Common myeloid progenitor, CD34-positive (primary cell): ENCODE measurements at regions not wholly inside any gene's neighbourhood (a gene's known extent, or its start where the extent isn't known, plus 50 kb on each side); places are given as distances from the start of the nearest gene placed in this dataset.
"Not testable (repeated sequence)": the region's sequence is repeated elsewhere in the genome, so short reads cannot be mapped to it uniquely, and the experiment has no call there.

Source experiments
- CTCF ChIA-PET: fragments of 350-600 bp; sonication (Branson Sonifier 250); formaldehyde crosslinking; loops from one replicate; lab custom pipeline; 2021; ENCODE audit warnings: antibody characterized with exemption; lab: Charles Lee
- POLR2A ChIA-PET: fragments of 350-600 bp; sonication (Branson Sonifier 250); formaldehyde crosslinking; loops from one replicate; lab custom pipeline; 2021; ENCODE audit warnings: antibody characterized with exemption; lab: Charles Lee
- DNase-seq, 3 donors: peaks; one replicate each; pipeline versions ENCODE4 v3.0.0 to v3.0.0-alpha.2; 2013
- H3K27ac ChIP-seq, 2 experiments: 1 replicate in 1 of 2; 2 replicates in 1 of 2; pipeline ENCODE4 v1.7.0; 2013; ENCODE audit warnings: inconsistent platforms in 2 of 2, low read length in 2 of 2, mild to moderate bottlenecking in 2 of 2, low read depth in 1 of 2, moderate library complexity in 1 of 2; ENCODE audit not compliant: severe bottlenecking in 2 of 2, insufficient read depth in 1 of 2, poor library complexity in 1 of 2
- H3K27me3 ChIP-seq, 5 experiments: replicated peaks in 2 of 5; 1 replicate in 3 of 5; 2 replicates in 2 of 5; pipeline versions ENCODE4 v1.6.1 to v1.7.0; 2013; ENCODE audit warnings: low read length in 4 of 5, mild to moderate bottlenecking in 2 of 5, moderate library complexity in 2 of 5, inconsistent platforms in 1 of 5; ENCODE audit not compliant: insufficient read depth in 5 of 5, control insufficient read depth in 4 of 5
- H3K36me3 ChIP-seq, 4 experiments: 1 replicate in 2 of 4; 2 replicates in 2 of 4; pipeline versions ENCODE4 v1.6.1 to v1.7.0; 2013; ENCODE audit warnings: low read length in 3 of 4, control low read depth in 1 of 4, mild to moderate bottlenecking in 1 of 4; ENCODE audit not compliant: control insufficient read depth in 4 of 4, insufficient read depth in 4 of 4
- H3K4me1 ChIP-seq, 4 experiments: 1 replicate in 3 of 4; 2 replicates in 1 of 4; pipeline versions ENCODE4 v1.6.1 to v1.7.1; 2013; ENCODE audit warnings: low read length in 3 of 4, mild to moderate bottlenecking in 3 of 4, control low read depth in 1 of 4, inconsistent platforms in 1 of 4, moderate library complexity in 1 of 4; ENCODE audit not compliant: control insufficient read depth in 4 of 4, insufficient read depth in 4 of 4; ENCODE audit errors: control extremely low read depth in 1 of 4
- H3K4me3 ChIP-seq, 7 experiments: 1 replicate in 4 of 7; 2 replicates in 3 of 7; pipeline versions ENCODE4 v1.5.1 to v1.7.0; 2013; ENCODE audit warnings: mild to moderate bottlenecking in 7 of 7, low read length in 6 of 7, moderate library complexity in 6 of 7, inconsistent platforms in 2 of 7, low read depth in 2 of 7, control low read depth in 1 of 7; ENCODE audit not compliant: insufficient read depth in 4 of 7, control insufficient read depth in 1 of 7; ENCODE audit errors: extremely low read depth in 1 of 7
- H3K9me3 ChIP-seq, 5 experiments: 1 replicate in 4 of 5; 2 replicates in 1 of 5; pipeline versions ENCODE4 v1.6.1 to v1.7.1; 2013; ENCODE audit warnings: low read length in 4 of 5, mild to moderate bottlenecking in 2 of 5, inconsistent platforms in 1 of 5, low read depth in 1 of 5, moderate library complexity in 1 of 5; ENCODE audit not compliant: control insufficient read depth in 4 of 5, insufficient read depth in 2 of 5; ENCODE audit errors: control extremely low read depth in 1 of 5
- WGBS: methylation state at CpG from one replicate; pipeline ENCODE4 v1.1.5; 2013; ENCODE audit not compliant: insufficient coverage; 5-methylcytosine and 5-hydroxymethylcytosine counted together

DNA sequence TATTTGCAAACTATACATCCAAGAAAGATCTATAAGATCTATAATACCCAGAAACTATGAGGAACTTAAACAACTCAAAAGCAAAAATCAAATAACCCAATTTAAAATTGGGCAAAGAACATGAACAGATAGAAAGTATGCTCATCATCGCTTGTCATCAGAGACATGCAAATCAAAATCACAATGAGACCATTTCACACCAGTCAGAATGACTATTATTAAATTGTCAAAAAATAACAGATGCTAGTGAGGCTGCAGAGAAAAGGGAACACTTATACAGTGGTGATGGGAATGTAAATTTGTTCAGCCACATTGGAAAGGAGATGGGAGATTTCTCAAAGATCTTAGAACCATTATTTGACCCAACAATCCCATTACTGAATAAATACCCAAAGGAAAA lies 1451.7 kb upstream of the ADGRL3 start:
- Histone ChIP-seq H3K27me3 (no peaks in the 10 kb centered on the region), H3K9me3 (peaks cover 0 to 2% (median 0%) of the 10 kb centered on the region in 5 experiments), H3K36me3 (no peaks in the 10 kb centered on the region), H3K4me1 (no peaks in the 10 kb centered on the region), H3K4me3 (no peak overlapping the region), H3K27ac (no peak overlapping the region)
- CTCF ChIA-PET: no interaction called here
- DNase-seq: no peak
- POLR2A ChIA-PET: no interaction called here
- WGBS: no CpG with 5 or more reads among the region's 1 CpG

DNA sequence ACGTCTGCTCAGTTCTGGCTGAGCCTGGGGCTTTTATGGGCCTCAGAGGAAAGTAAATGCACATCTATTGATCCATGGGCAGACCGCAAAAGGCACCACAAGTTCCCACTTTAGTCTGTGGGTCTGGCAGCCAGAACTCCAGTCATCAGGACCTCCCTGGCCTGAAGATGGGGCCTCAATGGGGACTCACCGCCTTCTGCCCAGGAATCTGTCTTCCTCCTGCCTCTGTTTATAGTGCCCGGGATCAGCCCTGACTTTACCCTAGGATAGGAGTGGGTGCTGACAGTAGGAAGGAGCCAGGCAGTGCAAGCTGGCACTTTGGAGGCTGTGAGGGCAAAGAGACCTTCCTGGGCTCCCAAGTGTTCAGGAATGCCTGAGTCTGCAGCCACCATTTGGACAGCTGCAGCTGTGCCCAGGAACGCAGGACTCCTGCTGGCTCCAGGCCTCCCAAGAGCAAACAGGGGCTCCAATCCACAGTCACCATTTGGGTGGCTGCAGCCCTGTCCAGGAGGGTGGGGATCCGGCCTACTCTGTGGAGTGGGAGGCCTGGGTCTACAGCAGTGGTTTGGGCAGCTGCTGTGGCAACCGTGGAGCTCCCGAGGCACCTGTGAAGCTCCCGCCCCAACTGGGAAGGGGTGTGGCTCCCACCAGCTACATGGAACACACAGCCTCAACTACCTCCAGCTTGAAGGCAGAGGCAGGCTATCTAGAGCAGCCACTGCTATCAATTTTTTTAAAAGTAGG lies 1440.9 kb upstream of the ADGRL3 start:
- no peaks in the 10 kb centered on the region for H3K27me3 ChIP-seq
- no peaks in the 10 kb centered on the region for H3K36me3 ChIP-seq
- ChIA-PET CTCF (interaction anchor here (0.6 kb wide), 1 partner anchor 479 kb away, joined by 3 read pairs; no protein-coding TSS in a partner anchor), POLR2A (no interaction called here)
- no peaks in the 10 kb centered on the region for H3K4me1 ChIP-seq
- H3K9me3 ChIP-seq: peaks cover 0 to 10% (median 8%) of the 10 kb centered on the region in 5 experiments
- no peak for DNase-seq
- 94% methylated on average over 8 of the region's 9 CpGs for WGBS
- no peak overlapping the region for H3K4me3 ChIP-seq
- no peak overlapping the region for H3K27ac ChIP-seq

- no CpG with 5 or more reads among the region's 4 CpGs for WGBS
- Histone ChIP-seq H3K36me3 (no peaks in the 10 kb centered on the region), H3K4me1 (no peaks in the 10 kb centered on the region), H3K9me3 (peaks cover 1 to 10% (median 8%) of the 10 kb centered on the region in 5 experiments), H3K27ac (no peak overlapping the region), H3K27me3 (no peaks in the 10 kb centered on the region), H3K4me3 (no peak overlapping the region)
- no peak for DNase-seq
- CTCF ChIA-PET: no interaction called here
- POLR2A ChIA-PET: no interaction called here
Observed at GRCh38 chr4:59762344-59762743, 1437.8 kb upstream of the ADGRL3 start.

DNA sequence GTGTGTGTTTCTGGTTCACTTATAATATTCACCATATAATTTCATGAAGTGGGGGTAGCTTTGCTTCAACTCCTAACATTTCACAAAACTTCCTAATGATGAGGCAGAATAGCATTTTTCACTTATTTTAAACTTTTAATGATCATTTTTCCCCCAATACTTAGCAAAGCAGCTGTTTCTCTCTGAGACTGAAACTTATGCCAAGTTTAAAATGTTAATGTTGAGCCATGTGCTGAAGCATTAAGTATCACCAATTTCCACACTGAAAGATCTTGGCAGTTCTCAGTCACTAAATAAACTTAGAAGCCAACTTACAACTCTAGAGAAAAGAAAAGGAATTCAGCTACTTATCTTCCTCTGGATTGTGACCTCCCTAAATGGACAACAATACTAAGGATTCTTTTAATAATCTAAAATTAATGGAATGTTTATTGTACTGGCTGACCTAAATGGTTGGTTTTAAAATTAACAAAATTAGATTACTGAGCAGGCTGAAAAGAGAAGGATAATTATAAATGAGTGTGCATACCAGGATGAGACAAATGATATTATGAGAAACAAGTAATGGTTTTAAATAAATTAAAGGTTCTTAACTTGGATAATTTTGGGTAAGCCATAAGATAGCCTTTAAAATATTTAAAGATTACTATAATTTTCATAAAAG lies 1429.4 kb upstream of the ADGRL3 start:
- no peak overlapping the region for H3K4me3 ChIP-seq
- DNase-seq: no peak
- H3K27me3 ChIP-seq: no peaks in the 10 kb centered on the region
- no peak overlapping the region for H3K27ac ChIP-seq
- ChIA-PET POLR2A (no interaction called here), CTCF (no interaction called here)
- H3K9me3 ChIP-seq: no peaks in the 10 kb centered on the region
- no peaks in the 10 kb centered on the region for H3K36me3 ChIP-seq
- no peaks in the 10 kb centered on the region for H3K4me1 ChIP-seq

- H3K27me3 ChIP-seq: no peaks in the 10 kb centered on the region
- no peaks in the 10 kb centered on the region for H3K9me3 ChIP-seq
- no peaks in the 10 kb centered on the region for H3K4me1 ChIP-seq
- H3K27ac ChIP-seq: no peak overlapping the region
- POLR2A ChIA-PET: no interaction called here
- 89% methylated on average over 1 of the region's 1 CpG for WGBS
- H3K4me3 ChIP-seq: no peak overlapping the region
- CTCF ChIA-PET: no interaction called here
- no peaks in the 10 kb centered on the region for H3K36me3 ChIP-seq
- no peak for DNase-seq
Observed at GRCh38 chr4:59772641-59773139, 1427.4 kb upstream of the ADGRL3 start.

- CTCF ChIA-PET: not testable (repeated sequence)
- 100% methylated on average over 1 of the region's 3 CpGs for WGBS
Observed at GRCh38 chr4:59780271-59780670, 1419.9 kb upstream of the ADGRL3 start.

DNA sequence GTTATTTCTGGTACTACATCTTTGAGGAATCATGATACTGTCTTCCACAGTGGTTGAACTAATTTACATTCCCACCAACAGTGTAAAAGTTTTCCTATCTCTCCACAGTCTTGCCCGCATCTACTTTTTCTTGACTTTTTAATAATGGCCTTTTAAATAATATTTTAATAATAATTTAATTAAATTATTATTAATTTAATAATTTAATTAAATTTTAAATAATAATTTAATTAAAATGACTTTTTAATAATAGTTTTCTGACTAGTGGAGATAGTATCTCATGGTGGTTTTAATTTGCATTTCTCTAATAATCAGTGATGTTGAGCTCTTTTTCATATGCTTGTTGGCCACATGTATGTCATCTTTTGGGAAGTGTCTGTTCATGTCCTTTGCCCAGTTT lies 1395.0 kb upstream of the ADGRL3 start:
- WGBS: no CpG with 5 or more reads among the region's 1 CpG
- Histone ChIP-seq H3K36me3 (no peaks in the 10 kb centered on the region), H3K4me3 (no peak overlapping the region), H3K27ac (no peak overlapping the region), H3K9me3 (no peaks in the 10 kb centered on the region), H3K27me3 (no peaks in the 10 kb centered on the region), H3K4me1 (no peaks in the 10 kb centered on the region)
- ChIA-PET POLR2A (no interaction called here), CTCF (no interaction called here)
- DNase-seq: no peak

More at GRCh38 chr4:59780271-59780670, 1419.9 kb upstream of the ADGRL3 start:
- DNase-seq, H3K9me3 ChIP-seq, H3K27ac ChIP-seq, H3K4me1 ChIP-seq, H3K4me3 ChIP-seq, POLR2A ChIA-PET, H3K36me3 ChIP-seq, H3K27me3 ChIP-seq: not testable (repeated sequence)
